Prostate gland (tissue), 2 donors: ENCODE measurements at regions not wholly inside any gene's neighbourhood (a gene's known extent, or its start where the extent isn't known, plus 50 kb on each side); places are given as distances from the start of the nearest gene placed in this dataset.

ENCODE experiments used
- CTCF ChIP-seq, 4 experiments: fragments of 200-600 bp in 2 of 4; fragments of 450-650 bp in 2 of 4; sonication (generic) in 2 of 4; IDR thresholded peaks; 1 replicate in 3 of 4; 2 replicates in 1 of 4; pipeline ENCODE4 v1.5.1; 2016 to 2019; ENCODE audit warnings: antibody characterized with exemption in 4 of 4, mild to moderate bottlenecking in 2 of 4, moderate library complexity in 2 of 4
- POLR2A ChIP-seq: fragments of 450-650 bp; IDR thresholded peaks from one replicate; pipeline ENCODE4 v1.6.1; 2016; ENCODE audit warnings: antibody characterized with exemption, mild to moderate bottlenecking

- TF ChIP-seq CTCF (IDR thresholded peaks at IDR 0.05): no peak
- TF ChIP-seq POLR2A: no peak
Measured at GRCh38 chr22:48278620-48279460, 1516.4 kb downstream of the TBC1D22A start.
